H1 (cell line): ENCODE measurements at regions not wholly inside any gene's neighbourhood (a gene's known extent, or its start where the extent isn't known, plus 50 kb on each side); places are given as distances from the start of the nearest gene placed in this dataset.

Source experiments
- CTCF ChIA-PET: fragments of 300-600 bp; sonication (Branson Sonifier 250); formaldehyde crosslinking; loops from one replicate; lab custom pipeline; 2021; ENCODE audit not compliant: partially characterized antibody; lab: Charles Lee
- POLR2A ChIA-PET: fragments of 300-600 bp; sonication (Branson Sonifier 250); formaldehyde crosslinking; loops from one replicate; lab custom pipeline; 2021; ENCODE audit warnings: inconsistent platforms; ENCODE audit not compliant: partially characterized antibody; lab: Charles Lee
- DNase-seq, 2 experiments: peaks; one replicate each; pipeline versions ENCODE4 v3.0.0 to v3.0.0-alpha.2; 2010 to 2022; ENCODE audit warnings: low spot score in 2 of 2, low read depth in 1 of 2, mixed read lengths in 1 of 2
- FAIRE-seq: peaks from 2 replicates; lab custom pipeline; 2011; peaks lifted over from hg19 to GRCh38; lab: Jason Lieb, UNC
- H2AFZ ChIP-seq: 2 replicates; pipeline ENCODE4 v1.8.1; 2012; ENCODE audit warnings: low read length, inconsistent platforms
- H2AK5ac ChIP-seq: 2 replicates; pipeline ENCODE4 v1.6.1; 2013; ENCODE audit warnings: low read depth, low read length
- H2BK120ac ChIP-seq: replicated peaks from 2 replicates; pipeline ENCODE3; 2013; ENCODE audit warnings: low read depth, low read length, inconsistent platforms
- H2BK12ac ChIP-seq: 2 replicates; pipeline ENCODE4 v1.6.1; 2013; ENCODE audit warnings: low read depth, low read length
- H2BK15ac ChIP-seq: 2 replicates; pipeline ENCODE4 v1.6.1; 2013; ENCODE audit warnings: low read length
- H2BK20ac ChIP-seq: 2 replicates; pipeline ENCODE4 v1.6.1; 2013; ENCODE audit warnings: low read length
- H2BK5ac ChIP-seq: 2 replicates; pipeline ENCODE4 v1.6.1; 2013; ENCODE audit warnings: low read depth, low read length
- H3K14ac ChIP-seq: 2 replicates; pipeline ENCODE4 v1.6.1; 2013; ENCODE audit warnings: inconsistent platforms; ENCODE audit not compliant: insufficient read length
- H3K18ac ChIP-seq: 2 replicates; pipeline ENCODE4 v1.6.1; 2013; ENCODE audit warnings: low read length; ENCODE audit errors: extremely low read depth
- H3K23ac ChIP-seq: 2 replicates; pipeline ENCODE4 v1.6.1; 2013; ENCODE audit warnings: inconsistent platforms; ENCODE audit not compliant: insufficient read length
- H3K23me2 ChIP-seq: 2 replicates; pipeline ENCODE4 v1.6.1; 2013; ENCODE audit warnings: low read depth, low read length
- H3K27ac ChIP-seq: 2 replicates; pipeline ENCODE4 v1.6.1; 2011; ENCODE audit warnings: low read depth, low read length, inconsistent platforms
- H3K27me3 ChIP-seq, 4 experiments: replicated peaks in 1 of 4; 1 replicate in 1 of 4; 2 replicates in 3 of 4; pipeline versions ENCODE4 v1.6.1 to v1.8.1; 2011 to 2013; ENCODE audit warnings: low read length in 3 of 4, mild to moderate bottlenecking in 3 of 4, inconsistent platforms in 2 of 4, mixed read lengths in 2 of 4, moderate library complexity in 1 of 4; ENCODE audit not compliant: control insufficient read depth in 3 of 4, insufficient read depth in 3 of 4; ENCODE audit errors: extremely low read depth in 1 of 4
- H3K36me3 ChIP-seq, 4 experiments: 2 replicates each; pipeline versions ENCODE4 v1.6.1 to v1.8.1; 2011 to 2013; ENCODE audit warnings: mild to moderate bottlenecking in 4 of 4, low read length in 3 of 4, moderate library complexity in 2 of 4, control low read depth in 1 of 4, inconsistent platforms in 1 of 4; ENCODE audit not compliant: insufficient read depth in 4 of 4, control insufficient read depth in 2 of 4
- H3K4ac ChIP-seq: replicated peaks from 2 replicates; pipeline ENCODE3; 2013; ENCODE audit warnings: low read length, low read depth, mixed read lengths, inconsistent platforms; ENCODE audit not compliant: insufficient read length
- H3K4me1 ChIP-seq, 4 experiments: replicated peaks in 1 of 4; 1 replicate in 1 of 4; 2 replicates in 3 of 4; pipeline versions ENCODE4 v1.6.1 to v1.8.1; 2011 to 2013; ENCODE audit warnings: low read length in 3 of 4, inconsistent platforms in 2 of 4, mixed read lengths in 1 of 4; ENCODE audit not compliant: insufficient read depth in 4 of 4, control insufficient read depth in 3 of 4
- H3K4me2 ChIP-seq, 2 experiments: 2 replicates each; pipeline versions ENCODE4 v1.6.1 to v1.8.1; 2011 to 2013; ENCODE audit warnings: low read depth in 2 of 2, low read length in 2 of 2, control low read depth in 1 of 2, inconsistent platforms in 1 of 2, mild to moderate bottlenecking in 1 of 2; ENCODE audit not compliant: insufficient read depth in 1 of 2
- H3K4me3 ChIP-seq, 4 experiments: fragments of 200-600, 300-600 bp in 1 of 4; sonication (generic), shearing (Covaris generic), sonication (Bioruptor Twin) in 1 of 4; 2 replicates each; pipeline versions ENCODE4 v1.5.1 to v1.8.1; 2011 to 2016; ENCODE audit warnings: low read length in 4 of 4, low read depth in 3 of 4, control low read depth in 2 of 4, inconsistent platforms in 2 of 4, mild to moderate bottlenecking in 2 of 4, mixed read lengths in 1 of 4, moderate library complexity in 1 of 4; ENCODE audit not compliant: insufficient read depth in 2 of 4; ENCODE audit errors: extremely low read depth in 1 of 4
- H3K56ac ChIP-seq: replicated peaks from 2 replicates; pipeline ENCODE3; 2013; ENCODE audit warnings: low read depth, mild to moderate bottlenecking, mixed read lengths, low read length, inconsistent platforms; ENCODE audit not compliant: insufficient read length
- H3K79me1 ChIP-seq: 2 replicates; pipeline ENCODE4 v1.6.1; 2013; ENCODE audit warnings: low read depth, low read length, control low read depth
- H3K79me2 ChIP-seq, 2 experiments: 2 replicates each; pipeline versions ENCODE4 v1.6.1 to v1.8.1; 2012 to 2013; ENCODE audit warnings: low read length in 2 of 2, mild to moderate bottlenecking in 2 of 2, inconsistent platforms in 1 of 2; ENCODE audit not compliant: insufficient read depth in 2 of 2, control insufficient read depth in 1 of 2
- H3K9ac ChIP-seq, 4 experiments: replicated peaks in 1 of 4; 1 replicate in 1 of 4; 2 replicates in 3 of 4; pipeline versions ENCODE4 v1.6.1 to v1.8.1; 2011 to 2013; ENCODE audit warnings: low read depth in 3 of 4, low read length in 3 of 4, control low read depth in 2 of 4, mild to moderate bottlenecking in 2 of 4, moderate library complexity in 2 of 4, inconsistent platforms in 1 of 4; ENCODE audit errors: extremely low read depth in 1 of 4
- H3K9me3 ChIP-seq, 2 experiments: 2 replicates each; pipeline versions ENCODE4 v1.6.1 to v1.8.1; 2012 to 2013; ENCODE audit warnings: mild to moderate bottlenecking in 2 of 2, moderate library complexity in 2 of 2, control low read depth in 1 of 2, inconsistent platforms in 1 of 2, low read depth in 1 of 2, low read length in 1 of 2, mixed read lengths in 1 of 2; ENCODE audit not compliant: insufficient read depth in 2 of 2
- H4K20me1 ChIP-seq, 2 experiments: replicated peaks in 1 of 2; 2 replicates each; pipeline versions ENCODE3 to v1.8.1; 2011 to 2013; ENCODE audit warnings: inconsistent platforms in 2 of 2, low read length in 2 of 2, mild to moderate bottlenecking in 1 of 2; ENCODE audit not compliant: insufficient read depth in 2 of 2, control insufficient read depth in 1 of 2
- H4K5ac ChIP-seq: 2 replicates; pipeline ENCODE4 v1.6.1; 2013; ENCODE audit warnings: low read length, low read depth, mixed read lengths, inconsistent platforms; ENCODE audit not compliant: insufficient read length
- H4K8ac ChIP-seq: 2 replicates; pipeline ENCODE4 v1.8.0; 2013; ENCODE audit warnings: mild to moderate bottlenecking, moderate library complexity, low read length, inconsistent platforms; ENCODE audit not compliant: insufficient read depth; ENCODE audit errors: extremely low read depth
- H4K91ac ChIP-seq: replicated peaks from 2 replicates; pipeline ENCODE3; 2013; ENCODE audit warnings: low read length, mixed read lengths, inconsistent platforms; ENCODE audit not compliant: insufficient read length
- BRCA1 ChIP-seq: IDR thresholded peaks from 2 replicates; pipeline ENCODE4 v1.6.1; 2012; ENCODE audit warnings: low read depth, low read length, improper control_type of control experiment
- EP300 ChIP-seq, 2 experiments: IDR thresholded peaks; 1 replicate in 1 of 2; 2 replicates in 1 of 2; pipeline ENCODE4 v1.6.1; 2011 to 2012; ENCODE audit warnings: low read depth in 2 of 2, low read length in 2 of 2, mild to moderate bottlenecking in 2 of 2, borderline replicate concordance in 1 of 2, inconsistent platforms in 1 of 2, moderate library complexity in 1 of 2
- NANOG ChIP-seq: IDR thresholded peaks from 2 replicates; pipeline ENCODE4 v1.6.1; 2011; ENCODE audit warnings: low read length, low read depth, mild to moderate bottlenecking, inconsistent platforms; ENCODE audit not compliant: insufficient read depth, poor library complexity, severe bottlenecking
- RFX5 ChIP-seq: IDR thresholded peaks from 2 replicates; pipeline ENCODE4 v1.6.1; 2011; ENCODE audit warnings: low read depth, low read length, improper control_type of control experiment, borderline replicate concordance
- SIX5 ChIP-seq: IDR thresholded peaks from 2 replicates; pipeline ENCODE4 v1.6.1; 2011; ENCODE audit warnings: mild to moderate bottlenecking, low read depth, low read length
- SP2 ChIP-seq: IDR thresholded peaks from 2 replicates; pipeline ENCODE4 v1.6.1; 2012; ENCODE audit warnings: mild to moderate bottlenecking, low read length, inconsistent platforms
- TAF1 ChIP-seq: IDR thresholded peaks from 2 replicates; pipeline ENCODE4 v1.6.1; 2011; ENCODE audit warnings: mild to moderate bottlenecking, low read depth, low read length
- whole genome bisulfite sequencing, 2 experiments: shearing (Covaris generic) in 1 of 2; methylation state at CpG; one replicate each; pipeline versions ENCODE4 v1.1.6 to v1.1.7; 2013 to 2015; ENCODE audit warnings: low lambda C conversion rate in 2 of 2, mixed read lengths in 2 of 2, inconsistent platforms in 1 of 2, low coverage in 1 of 2, missing lambda C conversion rate in 1 of 2; ENCODE audit not compliant: insufficient replicate concordance in 2 of 2, insufficient coverage in 1 of 2, insufficient read length in 1 of 2; ENCODE audit errors: extremely low coverage in 1 of 2, missing lambda C conversion rate in 1 of 2; 5-methylcytosine and 5-hydroxymethylcytosine counted together
- TF ChIP-seq, protein P1 (sequence below): IDR thresholded peaks from 2 replicates; pipeline ENCODE4 v1.6.1; 2012; ENCODE audit warnings: inconsistent platforms
- TF ChIP-seq, protein P2 (sequence below): IDR thresholded peaks from 2 replicates; pipeline ENCODE4 v1.6.1; 2011; ENCODE audit warnings: low read depth, mild to moderate bottlenecking, low read length; ENCODE audit not compliant: insufficient read depth
- TF ChIP-seq, protein P3 (sequence below): IDR thresholded peaks from 2 replicates; pipeline ENCODE4 v1.6.1; 2011; ENCODE audit warnings: low read length, improper control_type of control experiment

DNA sequence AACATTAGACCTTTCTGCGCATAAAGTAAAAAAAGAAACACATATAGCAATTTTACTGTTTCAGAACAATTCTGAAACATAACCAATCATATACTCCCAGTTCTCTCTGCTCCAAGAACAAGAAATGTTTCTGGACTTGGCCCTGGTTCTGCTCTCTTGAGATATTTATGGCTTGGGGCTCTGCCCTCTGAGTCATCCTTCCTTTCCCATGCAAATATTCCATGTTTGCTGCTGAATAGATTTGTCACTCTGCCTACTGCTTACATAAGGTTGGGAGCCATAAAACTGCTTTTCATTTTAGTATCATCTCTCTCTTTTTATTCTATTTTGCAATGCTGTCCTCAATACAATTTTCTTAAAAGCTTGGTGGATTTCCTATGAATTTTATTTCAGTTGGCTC is 499.6 kb upstream of the ACVR2A start:
- no peak overlapping the region for H4K5ac ChIP-seq
- no peak overlapping the region for H2BK120ac ChIP-seq
- no peak overlapping the region for H3K18ac ChIP-seq
- H3K27me3 ChIP-seq, result no peaks in the 10 kb centered on the region
- no peak overlapping the region for H4K8ac ChIP-seq
- no peak overlapping the region for H2AK5ac ChIP-seq
- H3K9me3 ChIP-seq, result peaks cover 0 to 13% of the 10 kb centered on the region in 2 experiments; a peak in 3 of 4 replicates
- H3K36me3 ChIP-seq, result no peaks in the 10 kb centered on the region
- no peak overlapping the region for H2BK12ac ChIP-seq
- DNase-seq (no peak), FAIRE-seq (no peak)
- no peaks in the 10 kb centered on the region; a peak in 1 of 7 replicates for H3K4me1 ChIP-seq
- no peaks in the 10 kb centered on the region for H3K79me1 ChIP-seq
- H3K23ac ChIP-seq, result no peak overlapping the region
- no peak overlapping the region for H2BK15ac ChIP-seq
- POLR2A ChIA-PET, result no interaction called here
- no peak overlapping the region for H3K4me2 ChIP-seq
- H3K79me2 ChIP-seq, result no peaks in the 10 kb centered on the region
- no peak overlapping the region for H3K14ac ChIP-seq
- no peak overlapping the region for H3K27ac ChIP-seq
- CTCF ChIA-PET, result interaction anchor here (0.9 to 1.5 kb wide), 3 partner anchors 12 to 300 kb away, joined by 3 to 7 read pairs (median 4); no protein-coding TSS in a partner anchor
- H3K4ac ChIP-seq, result no peak overlapping the region
- no peaks in the 10 kb centered on the region for H3K23me2 ChIP-seq
- no peak overlapping the region for H4K91ac ChIP-seq
- H2AFZ ChIP-seq, result no peak overlapping the region
- H3K4me3 ChIP-seq, result no peak overlapping the region
- no peaks in the 10 kb centered on the region for H4K20me1 ChIP-seq
- H2BK20ac ChIP-seq, result no peak overlapping the region
- no peak overlapping the region for H3K56ac ChIP-seq
- H3K9ac ChIP-seq, result no peak overlapping the region
- 92% methylated on average over 1 of the region's 1 CpG; no CpG with 5 or more reads in 1 of the 2 experiments for WGBS, 2 experiments
- H2BK5ac ChIP-seq, result no peak overlapping the region
- TF ChIP-seq, protein P1, sequence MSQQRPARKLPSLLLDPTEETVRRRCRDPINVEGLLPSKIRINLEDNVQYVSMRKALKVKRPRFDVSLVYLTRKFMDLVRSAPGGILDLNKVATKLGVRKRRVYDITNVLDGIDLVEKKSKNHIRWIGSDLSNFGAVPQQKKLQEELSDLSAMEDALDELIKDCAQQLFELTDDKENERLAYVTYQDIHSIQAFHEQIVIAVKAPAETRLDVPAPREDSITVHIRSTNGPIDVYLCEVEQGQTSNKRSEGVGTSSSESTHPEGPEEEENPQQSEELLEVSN, result no peak
- no peak for TF ChIP-seq SP2
- TF ChIP-seq EP300 (IDR thresholded peaks at IDR 0.05; ENCODE audit: borderline replicate concordance in 1 of 2, low read depth in 2 of 2, low read length in 2 of 2), result no peak
- no peak for TF ChIP-seq SIX5
- TF ChIP-seq TAF1, result no peak
- TF ChIP-seq BRCA1, result no peak
- TF ChIP-seq, protein P2, sequence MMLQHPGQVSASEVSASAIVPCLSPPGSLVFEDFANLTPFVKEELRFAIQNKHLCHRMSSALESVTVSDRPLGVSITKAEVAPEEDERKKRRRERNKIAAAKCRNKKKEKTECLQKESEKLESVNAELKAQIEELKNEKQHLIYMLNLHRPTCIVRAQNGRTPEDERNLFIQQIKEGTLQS, result no peak
- TF ChIP-seq, protein P3, sequence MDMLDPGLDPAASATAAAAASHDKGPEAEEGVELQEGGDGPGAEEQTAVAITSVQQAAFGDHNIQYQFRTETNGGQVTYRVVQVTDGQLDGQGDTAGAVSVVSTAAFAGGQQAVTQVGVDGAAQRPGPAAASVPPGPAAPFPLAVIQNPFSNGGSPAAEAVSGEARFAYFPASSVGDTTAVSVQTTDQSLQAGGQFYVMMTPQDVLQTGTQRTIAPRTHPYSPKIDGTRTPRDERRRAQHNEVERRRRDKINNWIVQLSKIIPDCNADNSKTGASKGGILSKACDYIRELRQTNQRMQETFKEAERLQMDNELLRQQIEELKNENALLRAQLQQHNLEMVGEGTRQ, result no peak
- TF ChIP-seq NANOG, result no peak
- no peak for TF ChIP-seq RFX5
